ENCODE measurements at regions not wholly inside any gene's neighbourhood (a gene's known extent, or its start where the extent isn't known, plus 50 kb on each side); places are given as distances from the start of the nearest gene placed in this dataset.
A peak's percentile ranks its signal among the peaks of the same experiment; 100 is the strongest.
"Not testable (repeated sequence)": the region's sequence is repeated elsewhere in the genome, so short reads cannot be mapped to it uniquely, and the experiment has no call there.

DNA sequence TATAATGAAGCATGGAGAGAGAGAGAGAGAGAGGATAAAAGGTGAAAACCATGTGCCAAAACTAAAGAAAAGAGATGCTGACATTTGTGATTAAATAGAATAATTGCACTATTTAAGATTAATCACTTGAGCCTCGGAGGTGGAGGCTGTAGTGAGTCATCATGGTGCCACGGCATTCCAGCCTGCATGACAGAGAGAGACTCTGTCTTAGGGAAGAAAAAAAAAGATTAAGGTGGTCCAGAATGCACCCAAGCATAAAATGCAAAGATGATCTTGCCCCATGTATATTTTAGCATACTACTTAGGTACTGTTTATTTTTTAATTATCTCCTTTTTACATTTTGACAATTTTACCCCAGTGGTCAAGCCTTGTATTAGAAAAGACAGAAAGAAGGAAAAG, 742.5 kb downstream of the SPATA31A1 start:
- H3K4me3 ChIP-seq; H3K27ac ChIP-seq; H3K36me3 ChIP-seq (replicated peaks in 1 of 2); H3K27me3 ChIP-seq; H3K9me3 ChIP-seq (replicated peaks in 1 of 3); H3K4me1 ChIP-seq (replicated peaks in 1 of 2); intact Hi-C loops (cut with DNase I): not testable (repeated sequence)
- DNase-seq: peak; percentile 12 to 53 (median 33)
- WGBS, 4 donors: 12 to 44% (median 32%) methylated on average over 2 of the region's 2 CpGs

DNA sequence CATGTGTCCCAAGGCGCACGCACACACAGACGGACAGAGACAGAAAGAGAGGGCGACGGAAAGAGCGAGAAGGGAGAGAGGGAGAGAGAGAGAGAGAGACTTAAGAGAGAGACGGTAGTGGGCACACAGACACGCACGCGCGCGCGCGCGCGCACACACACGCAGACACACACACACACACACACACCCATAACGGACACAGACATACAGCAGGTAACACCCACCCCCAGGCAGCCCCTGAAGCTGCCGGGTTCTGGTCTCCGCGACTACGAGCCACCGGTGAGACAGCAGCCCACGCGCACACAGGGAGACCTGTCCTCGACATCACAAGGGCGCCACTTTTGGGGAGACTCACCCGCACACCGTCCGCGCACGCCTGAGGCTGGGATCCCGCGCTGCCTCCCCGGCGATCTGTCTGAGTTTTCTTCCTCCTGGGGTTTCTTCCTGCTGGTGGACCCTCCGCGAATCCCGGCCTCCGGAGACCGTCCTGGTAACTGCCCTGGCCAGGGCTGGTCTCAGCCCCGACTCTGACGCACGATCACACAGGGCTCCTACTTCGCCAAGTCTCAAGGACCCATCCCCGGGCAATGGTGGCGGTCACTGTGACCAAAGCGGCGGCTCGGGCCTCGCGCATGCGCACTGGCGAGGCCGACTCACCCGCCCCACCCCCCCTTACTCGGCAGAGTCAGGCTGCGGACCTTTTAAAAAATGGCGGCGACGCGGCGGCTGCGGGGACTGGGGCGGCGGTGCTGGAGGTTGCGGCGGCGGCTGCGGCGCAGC, 750.7 kb downstream of the SPATA31A1 start:
- H3K36me3 ChIP-seq (replicated peaks in 1 of 2); intact Hi-C loops (cut with DNase I); H3K9me3 ChIP-seq (replicated peaks in 1 of 3); H3K27me3 ChIP-seq; H3K4me1 ChIP-seq (replicated peaks in 1 of 2): not testable (repeated sequence)
- peak; percentile 19 to 77 (median 36) for DNase-seq
- H3K4me3 ChIP-seq: peak overlapping the region in 2 of 4 donors; percentile 41 to 45
- WGBS, 4 donors: 0% methylated on average over 7 to 8 of the region's 71 CpGs; no CpG with 5 or more reads in 2 of the 4 donors
- peak overlapping the region in 3 of 5 donors; percentile 38 to 66 (median 64) for H3K27ac ChIP-seq
- TF ChIP-seq POLR2A (IDR thresholded peaks at IDR 0.05): peak in 1 of 2 donors; percentile 10

DNA sequence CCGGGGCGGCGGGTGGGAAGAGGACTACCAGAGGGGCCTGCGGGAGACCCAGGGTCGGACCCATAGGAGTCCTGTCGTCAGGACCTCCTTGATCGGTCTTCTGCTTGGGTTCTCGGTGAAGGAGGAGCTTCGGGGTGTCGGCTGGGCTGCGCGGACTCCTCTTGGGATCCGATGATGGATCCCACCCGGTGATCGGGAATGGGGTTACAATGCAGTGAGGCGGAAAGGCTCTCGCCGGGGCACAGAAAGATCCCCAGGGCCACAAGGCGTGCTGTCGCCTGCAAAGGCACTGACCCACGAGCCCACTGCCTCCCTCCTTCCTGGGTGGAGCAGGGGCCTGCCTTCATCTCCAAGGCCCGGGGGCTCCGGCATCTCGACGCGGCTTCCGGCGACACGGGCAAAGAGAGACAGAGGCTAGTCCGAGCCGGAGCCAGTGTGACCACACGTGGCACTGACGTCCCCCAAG, 751.3 kb downstream of the SPATA31A1 start:
- H3K4me3 ChIP-seq: peak overlapping the region in 1 of 4 donors; percentile 41
- H3K4me1 ChIP-seq (replicated peaks in 1 of 2); intact Hi-C loops (cut with DNase I); H3K27me3 ChIP-seq; H3K9me3 ChIP-seq (replicated peaks in 1 of 3); H3K36me3 ChIP-seq (replicated peaks in 1 of 2): not testable (repeated sequence)
- no CpG with 5 or more reads among the region's 33 CpGs for WGBS, 4 donors
- peak in 1 of 7 donors; percentile 7 for DNase-seq
- peak overlapping the region in 2 of 5 donors; percentile 55 to 64 for H3K27ac ChIP-seq

DNA sequence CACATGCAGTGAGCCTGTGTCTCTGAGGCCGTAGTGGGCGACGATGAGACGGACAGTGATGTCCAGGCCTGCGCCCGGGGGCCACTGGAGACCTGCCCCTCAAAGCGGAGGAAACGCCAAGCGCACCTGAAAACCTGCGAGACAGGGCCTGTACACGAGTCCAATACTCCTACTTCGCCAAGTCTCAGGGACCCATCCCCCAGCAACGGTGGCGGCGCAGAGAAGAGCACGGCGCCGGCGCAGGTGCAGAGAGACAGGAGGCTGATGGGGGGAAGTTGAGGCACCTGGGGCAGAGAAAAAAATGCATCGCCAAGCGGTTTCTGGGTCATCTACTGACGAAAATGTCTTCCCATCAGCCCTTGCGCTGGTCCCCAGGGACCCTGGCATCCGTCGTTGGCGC, 751.8 kb downstream of the SPATA31A1 start:
- intact Hi-C loops (cut with DNase I); H3K9me3 ChIP-seq (replicated peaks in 1 of 3); H3K27ac ChIP-seq; H3K4me1 ChIP-seq (replicated peaks in 1 of 2); DNase-seq; H3K4me3 ChIP-seq; H3K27me3 ChIP-seq; H3K36me3 ChIP-seq (replicated peaks in 1 of 2): not testable (repeated sequence)
- no CpG with 5 or more reads among the region's 26 CpGs for WGBS, 4 donors

DNA sequence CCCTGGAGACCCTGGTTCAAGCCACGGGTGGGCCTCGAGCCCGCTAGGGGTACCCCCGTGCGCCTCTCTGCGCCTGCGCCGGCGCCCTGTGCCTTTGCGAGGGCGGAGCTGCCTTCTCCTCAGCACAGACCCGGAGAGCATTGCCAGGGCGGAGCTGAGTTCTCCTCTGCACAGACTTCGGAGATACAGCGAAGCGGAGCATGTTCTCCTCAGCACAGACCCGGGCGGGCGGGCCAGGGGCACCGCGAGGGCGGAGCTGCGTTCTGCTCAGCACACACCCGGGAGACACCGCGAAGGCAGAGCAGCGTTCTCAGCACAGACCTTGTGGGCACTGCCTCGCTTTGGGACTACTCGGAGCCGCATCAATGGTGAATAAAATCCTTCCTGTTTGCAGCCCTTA, 753.0 kb downstream of the SPATA31A1 start:
- H3K4me3 ChIP-seq; H3K27me3 ChIP-seq; H3K9me3 ChIP-seq (replicated peaks in 1 of 3); H3K4me1 ChIP-seq (replicated peaks in 1 of 2); H3K36me3 ChIP-seq (replicated peaks in 1 of 2); DNase-seq; intact Hi-C loops (cut with DNase I); H3K27ac ChIP-seq: not testable (repeated sequence)
- WGBS, 4 donors: 20% methylated on average over 1 of the region's 30 CpGs; no CpG with 5 or more reads in 3 of the 4 donors

DNA sequence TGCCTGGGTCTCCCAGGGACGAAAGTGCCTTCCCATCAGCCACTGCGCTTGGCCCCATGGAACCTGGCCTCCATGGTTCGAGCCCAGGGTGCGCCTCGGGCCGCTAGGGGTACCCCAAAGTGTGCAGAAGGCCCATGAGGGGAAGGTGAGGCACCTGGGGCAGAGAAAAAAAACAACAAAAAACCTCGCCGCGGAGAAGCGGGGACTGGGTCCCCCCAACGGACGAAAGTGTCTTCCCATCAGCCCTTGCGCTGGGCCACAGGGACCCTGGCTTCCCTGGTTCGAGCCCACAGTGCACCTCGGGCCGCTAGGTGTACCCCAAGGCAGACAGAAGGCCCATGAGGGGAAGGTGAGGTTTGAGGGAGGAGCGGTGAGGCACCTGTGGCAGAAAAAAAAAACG, 755.3 kb downstream of the SPATA31A1 start:
- H3K9me3 ChIP-seq (replicated peaks in 1 of 3); H3K36me3 ChIP-seq (replicated peaks in 1 of 2); H3K4me3 ChIP-seq; intact Hi-C loops (cut with DNase I); H3K27me3 ChIP-seq; H3K4me1 ChIP-seq (replicated peaks in 1 of 2); DNase-seq; H3K27ac ChIP-seq: not testable (repeated sequence)
- WGBS, 4 donors: no CpG with 5 or more reads among the region's 18 CpGs

DNA sequence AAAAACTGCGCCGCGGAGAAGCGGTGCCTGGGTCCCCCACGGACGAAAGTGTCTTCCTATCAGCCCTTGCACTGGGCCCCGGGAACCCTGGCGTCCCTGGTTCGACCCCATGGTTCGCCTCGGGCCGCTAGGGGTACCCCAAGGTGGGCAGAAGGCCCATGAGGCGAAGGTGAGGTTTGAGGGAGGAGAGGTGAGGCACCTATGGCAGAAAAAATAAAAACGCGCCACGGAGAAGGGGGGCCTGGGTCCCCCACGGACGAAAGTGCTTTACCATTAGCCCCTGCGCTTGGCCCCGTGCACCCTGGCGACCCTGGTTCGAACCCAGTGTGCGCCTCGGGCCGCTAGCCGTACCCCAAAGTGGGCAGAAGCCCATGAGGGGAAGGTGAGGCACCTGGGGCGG, 756.1 kb downstream of the SPATA31A1 start:
- H3K27ac ChIP-seq; intact Hi-C loops (cut with DNase I); H3K27me3 ChIP-seq; H3K36me3 ChIP-seq (replicated peaks in 1 of 2); H3K4me3 ChIP-seq; H3K4me1 ChIP-seq (replicated peaks in 1 of 2); H3K9me3 ChIP-seq (replicated peaks in 1 of 3): not testable (repeated sequence)
- DNase-seq: peak in 1 of 7 donors; percentile 13
- 85 to 93% methylated on average over 5 to 8 of the region's 27 CpGs; no CpG with 5 or more reads in 2 of the 4 donors for WGBS, 4 donors

DNA sequence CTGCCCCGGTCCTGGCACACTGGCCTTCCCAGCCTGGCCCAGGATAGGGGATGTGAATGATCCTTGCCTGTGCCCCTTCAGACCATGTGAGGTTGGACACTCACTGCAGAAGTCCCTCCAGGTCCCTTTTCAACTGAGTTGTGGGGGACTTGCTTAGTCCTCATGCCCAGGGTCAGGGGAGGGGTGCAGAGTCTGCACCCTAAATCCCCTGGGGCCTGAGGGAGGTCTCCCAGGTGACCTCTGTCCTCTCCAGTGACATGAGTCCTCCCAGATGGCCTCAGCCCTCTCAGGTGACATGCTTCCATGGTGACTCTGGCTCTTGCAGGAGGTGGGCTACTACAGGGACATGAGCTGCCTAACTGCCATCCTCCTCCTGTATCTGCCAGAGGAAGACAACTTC, 775.1 kb downstream of the SPATA31A1 start:
- DNase-seq; H3K9me3 ChIP-seq (replicated peaks in 1 of 3); intact Hi-C loops (cut with DNase I); H3K36me3 ChIP-seq (replicated peaks in 1 of 2); H3K4me3 ChIP-seq; H3K27me3 ChIP-seq; H3K4me1 ChIP-seq (replicated peaks in 1 of 2); H3K27ac ChIP-seq: not testable (repeated sequence)
- 88% methylated on average over 1 of the region's 1 CpG; no CpG with 5 or more reads in 3 of the 4 donors for WGBS, 4 donors

DNA sequence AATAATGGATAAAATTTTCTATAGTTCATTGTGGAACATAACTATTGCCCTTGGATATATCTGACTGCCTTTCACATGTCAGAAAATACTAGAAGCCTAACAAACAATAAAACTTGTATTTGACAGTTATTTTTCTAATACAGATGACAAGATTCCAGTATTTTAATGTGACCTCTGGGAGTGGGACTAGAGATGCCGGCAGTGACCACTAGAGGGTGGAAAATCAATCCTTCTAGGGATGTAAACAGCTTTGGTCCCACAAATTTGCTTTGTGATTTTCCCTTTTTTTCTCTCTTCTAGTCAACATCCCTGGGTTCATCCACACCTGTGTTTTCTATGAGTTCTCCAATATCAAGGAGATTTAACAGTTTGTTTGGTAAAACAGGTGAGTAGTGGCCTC, 813.7 kb downstream of the SPATA31A1 start:
- H3K4me1 ChIP-seq (replicated peaks in 1 of 2); H3K27me3 ChIP-seq; H3K4me3 ChIP-seq; H3K9me3 ChIP-seq (replicated peaks in 1 of 3); H3K27ac ChIP-seq; H3K36me3 ChIP-seq (replicated peaks in 1 of 2); DNase-seq; intact Hi-C loops (cut with DNase I): not testable (repeated sequence)
- no CpG with 5 or more reads among the region's 1 CpG for WGBS, 4 donors

DNA sequence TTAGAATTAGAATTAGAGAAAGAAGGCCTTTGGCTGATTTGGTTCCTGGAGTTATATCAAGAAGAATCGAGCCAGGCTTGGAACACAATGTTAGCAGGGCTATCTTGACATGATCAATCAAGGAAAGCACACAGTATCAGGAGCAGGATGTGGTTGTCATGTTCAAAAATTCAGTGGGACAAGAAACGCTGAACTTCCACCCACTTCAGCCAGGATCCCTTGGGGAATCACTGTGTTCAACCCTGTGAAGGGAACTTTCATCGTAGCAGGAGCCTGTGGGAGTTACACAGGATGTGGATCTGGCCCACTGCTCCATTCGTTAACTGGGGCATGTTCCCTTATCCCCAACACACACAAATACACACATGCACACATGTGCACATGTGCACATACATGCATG, 817.8 kb downstream of the SPATA31A1 start:
- intact Hi-C loops (cut with DNase I); H3K4me3 ChIP-seq; H3K36me3 ChIP-seq (replicated peaks in 1 of 2); H3K9me3 ChIP-seq (replicated peaks in 1 of 3); H3K27ac ChIP-seq; H3K27me3 ChIP-seq; DNase-seq; H3K4me1 ChIP-seq (replicated peaks in 1 of 2): not testable (repeated sequence)
- WGBS, 4 donors: 67% methylated on average over 1 of the region's 4 CpGs; no CpG with 5 or more reads in 3 of the 4 donors

DNA sequence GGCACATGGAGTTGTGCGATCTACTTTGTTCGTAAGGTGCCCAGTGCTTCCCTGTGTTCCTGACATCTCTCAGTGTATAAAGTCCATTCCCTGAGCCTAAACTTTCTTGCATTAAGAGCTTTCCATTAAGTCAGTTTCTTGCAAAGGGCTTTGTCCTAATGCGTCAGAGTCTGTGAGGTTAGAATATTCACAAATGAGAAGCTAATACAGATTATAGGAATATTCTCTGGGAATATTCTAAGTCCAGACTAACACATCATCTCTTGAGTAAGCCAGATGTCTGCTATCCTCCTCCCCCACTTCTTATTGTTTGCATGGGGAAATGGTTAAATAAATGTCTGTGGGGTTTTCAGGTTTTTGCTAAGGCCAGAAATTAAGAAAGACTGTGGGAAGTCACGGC, 818.6 kb downstream of the SPATA31A1 start:
- H3K27ac ChIP-seq; DNase-seq; intact Hi-C loops (cut with DNase I); H3K27me3 ChIP-seq; H3K4me3 ChIP-seq; H3K4me1 ChIP-seq (replicated peaks in 1 of 2); H3K36me3 ChIP-seq (replicated peaks in 1 of 2); H3K9me3 ChIP-seq (replicated peaks in 1 of 3): not testable (repeated sequence)
- 56 to 86% (median 72%) methylated on average over 1 of the region's 4 CpGs for WGBS, 4 donors

All from adrenal gland (tissue), 9 donors.